ENCODE measurements at regions not wholly inside any gene's neighbourhood (a gene's known extent, or its start where the extent isn't known, plus 50 kb on each side); places are given as distances from the start of the nearest gene placed in this dataset.

DNA sequence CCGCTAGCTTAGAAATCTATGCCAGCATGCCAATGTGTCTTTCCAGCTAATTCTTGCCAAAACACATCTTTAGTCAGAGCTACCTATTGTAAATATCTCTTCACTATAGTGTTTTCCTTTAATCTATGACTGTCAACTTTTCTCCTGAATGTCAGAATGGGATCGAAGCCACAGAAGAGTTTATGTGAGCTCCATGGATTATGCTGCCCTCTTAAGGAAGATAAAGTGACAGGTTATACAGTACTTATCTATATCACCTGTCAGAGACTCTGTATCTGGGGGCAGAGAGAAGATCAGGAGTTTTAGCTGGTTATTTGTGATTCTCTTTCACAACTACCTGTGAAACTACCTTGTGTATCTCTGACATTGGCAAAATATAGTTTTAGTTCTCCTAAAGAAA lies 204.3 kb upstream of the SEL1L start:
- H3K27me3 Mint-ChIP-seq (ENCODE audit: low read depth) = no peaks in the 10 kb centered on the region
- no peaks in the 10 kb centered on the region for H3K9me3 Mint-ChIP-seq
- H3K27ac Mint-ChIP-seq (ENCODE audit: unreplicated experiment) = no peak overlapping the region
- TF ChIP-seq, protein P1, sequence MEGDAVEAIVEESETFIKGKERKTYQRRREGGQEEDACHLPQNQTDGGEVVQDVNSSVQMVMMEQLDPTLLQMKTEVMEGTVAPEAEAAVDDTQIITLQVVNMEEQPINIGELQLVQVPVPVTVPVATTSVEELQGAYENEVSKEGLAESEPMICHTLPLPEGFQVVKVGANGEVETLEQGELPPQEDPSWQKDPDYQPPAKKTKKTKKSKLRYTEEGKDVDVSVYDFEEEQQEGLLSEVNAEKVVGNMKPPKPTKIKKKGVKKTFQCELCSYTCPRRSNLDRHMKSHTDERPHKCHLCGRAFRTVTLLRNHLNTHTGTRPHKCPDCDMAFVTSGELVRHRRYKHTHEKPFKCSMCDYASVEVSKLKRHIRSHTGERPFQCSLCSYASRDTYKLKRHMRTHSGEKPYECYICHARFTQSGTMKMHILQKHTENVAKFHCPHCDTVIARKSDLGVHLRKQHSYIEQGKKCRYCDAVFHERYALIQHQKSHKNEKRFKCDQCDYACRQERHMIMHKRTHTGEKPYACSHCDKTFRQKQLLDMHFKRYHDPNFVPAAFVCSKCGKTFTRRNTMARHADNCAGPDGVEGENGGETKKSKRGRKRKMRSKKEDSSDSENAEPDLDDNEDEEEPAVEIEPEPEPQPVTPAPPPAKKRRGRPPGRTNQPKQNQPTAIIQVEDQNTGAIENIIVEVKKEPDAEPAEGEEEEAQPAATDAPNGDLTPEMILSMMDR (conservative IDR thresholded peaks at IDR 0.05) = no peak
- no peak for DNase-seq (ENCODE audit: low read depth, low spot score)
- no peak overlapping the region for H3K4me3 Mint-ChIP-seq
- no peaks in the 10 kb centered on the region for H3K36me3 Mint-ChIP-seq (ENCODE audit: low read depth)
- H3K4me1 Mint-ChIP-seq = no peaks in the 10 kb centered on the region

DNA sequence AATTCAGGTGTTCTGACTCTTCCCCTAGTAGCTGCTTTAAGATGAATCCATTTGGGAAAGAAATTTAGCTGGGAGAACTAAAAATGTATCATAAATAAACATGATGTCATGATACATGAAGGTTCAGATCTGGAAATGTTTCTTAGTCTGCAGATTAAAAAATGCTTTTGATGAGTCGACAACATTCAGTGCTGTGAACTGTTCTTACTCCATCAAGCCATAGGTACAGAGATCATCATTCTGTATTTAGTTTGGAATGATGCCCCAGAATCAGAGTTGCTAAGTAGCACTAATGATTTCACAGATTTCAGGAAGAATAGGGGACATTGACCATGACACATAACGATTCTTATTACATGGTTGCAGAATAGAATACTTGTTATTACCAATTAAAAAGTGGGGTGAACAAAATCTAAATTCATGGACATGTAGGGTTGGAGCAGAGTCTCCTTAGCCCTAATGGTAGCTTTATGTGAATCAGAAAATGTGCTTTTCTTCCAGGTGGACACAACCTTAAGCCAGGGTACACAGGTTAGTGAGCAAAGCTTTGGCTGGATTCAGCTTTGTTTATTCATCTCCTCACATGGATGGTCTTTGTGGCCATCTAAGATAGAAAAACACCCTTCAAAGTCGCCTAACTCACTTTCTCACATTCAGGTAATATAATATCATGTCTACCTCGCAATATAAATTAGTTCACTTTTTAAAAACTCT lies 205.4 kb upstream of the SEL1L start:
- Mint-ChIP-seq H3K27me3 (ENCODE audit: low read depth) (no peaks in the 10 kb centered on the region), H3K36me3 (ENCODE audit: low read depth) (no peaks in the 10 kb centered on the region), H3K4me3 (no peak overlapping the region), H3K4me1 (no peaks in the 10 kb centered on the region), H3K9me3 (no peaks in the 10 kb centered on the region), H3K27ac (ENCODE audit: unreplicated experiment) (no peak overlapping the region)
- TF ChIP-seq, protein P1 (conservative IDR thresholded peaks at IDR 0.05) = no peak
- no peak for DNase-seq (ENCODE audit: low read depth, low spot score)

DNA sequence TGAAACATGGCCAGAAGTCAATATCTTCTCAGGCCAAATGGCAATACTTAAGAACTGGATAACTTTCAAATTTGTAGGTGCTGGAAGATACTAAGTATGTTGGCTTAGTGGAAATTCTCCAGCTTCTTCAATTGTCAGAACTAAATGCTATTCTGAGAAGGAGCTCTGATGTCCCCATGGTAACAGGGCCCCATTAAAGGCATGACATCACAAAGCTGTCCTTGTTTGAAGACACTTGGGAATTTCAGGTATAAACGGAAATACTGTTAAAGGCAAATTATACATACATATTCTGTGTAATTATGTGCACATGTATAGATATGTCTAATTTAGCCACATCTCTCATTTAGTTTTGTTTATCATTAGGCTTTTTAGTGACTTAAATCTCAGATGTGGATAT lies 210.0 kb upstream of the SEL1L start:
- no peak for DNase-seq (ENCODE audit: low read depth, low spot score)
- Mint-ChIP-seq H3K4me1 (peaks cover 4% of the 10 kb centered on the region), H3K27me3 (ENCODE audit: low read depth) (no peaks in the 10 kb centered on the region), H3K4me3 (no peak overlapping the region), H3K27ac (ENCODE audit: unreplicated experiment) (no peak overlapping the region), H3K36me3 (ENCODE audit: low read depth) (no peaks in the 10 kb centered on the region), H3K9me3 (no peaks in the 10 kb centered on the region)
- TF ChIP-seq, protein P1 (conservative IDR thresholded peaks at IDR 0.05) = no peak

DNA sequence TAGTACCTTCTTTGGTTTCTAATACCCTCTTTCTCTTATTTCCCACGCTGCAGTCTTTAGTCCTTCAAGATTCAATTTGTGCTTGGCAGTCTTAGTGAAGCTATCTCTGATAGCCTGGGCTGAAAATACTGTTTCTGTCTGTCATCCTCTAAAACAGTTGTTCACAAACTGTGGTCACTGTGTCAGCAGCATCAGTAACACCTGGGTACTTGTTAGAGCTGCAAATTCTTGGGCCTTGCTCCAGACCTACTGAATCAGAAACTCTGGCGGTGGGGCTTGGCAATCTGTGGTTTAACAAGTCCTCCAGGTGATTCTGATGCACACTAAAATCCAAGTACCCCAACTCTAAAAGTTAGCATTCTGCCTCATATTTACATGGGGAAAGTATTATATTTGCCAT lies 217.5 kb upstream of the SEL1L start:
- Mint-ChIP-seq H3K27me3 (ENCODE audit: low read depth) (no peaks in the 10 kb centered on the region), H3K9me3 (peaks cover 4% of the 10 kb centered on the region), H3K36me3 (ENCODE audit: low read depth) (no peaks in the 10 kb centered on the region), H3K4me1 (peaks cover 4% of the 10 kb centered on the region), H3K4me3 (no peak overlapping the region), H3K27ac (ENCODE audit: unreplicated experiment) (no peak overlapping the region)
- TF ChIP-seq, protein P1 (conservative IDR thresholded peaks at IDR 0.05) = no peak
- no peak for DNase-seq (ENCODE audit: low read depth, low spot score)

DNA sequence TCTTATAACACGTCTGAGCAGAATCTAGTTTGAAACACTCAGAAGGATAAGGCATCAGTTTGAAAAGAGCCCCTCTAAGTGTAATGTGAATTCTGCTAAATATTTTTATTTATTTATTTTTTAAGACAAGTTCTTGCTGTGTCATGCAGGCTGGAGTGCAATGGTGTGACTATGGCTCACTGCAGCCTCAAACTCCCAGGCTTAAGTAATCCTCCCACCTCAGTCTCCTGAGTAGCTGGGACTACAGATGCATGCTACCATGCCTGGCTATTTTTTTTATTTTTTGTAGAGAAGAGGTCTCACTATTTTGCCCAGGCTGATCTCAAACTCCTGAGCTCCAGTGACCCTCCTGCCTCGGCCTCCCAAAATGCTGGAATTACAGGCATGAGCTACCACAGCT lies 225.9 kb upstream of the SEL1L start:
- no peak overlapping the region for H3K4me3 Mint-ChIP-seq
- no peak for DNase-seq (ENCODE audit: low read depth, low spot score)
- no peaks in the 10 kb centered on the region for H3K4me1 Mint-ChIP-seq
- no peak overlapping the region for H3K27ac Mint-ChIP-seq (ENCODE audit: unreplicated experiment)
- peaks cover 4% of the 10 kb centered on the region for H3K9me3 Mint-ChIP-seq
- TF ChIP-seq, protein P1 (conservative IDR thresholded peaks at IDR 0.05) = no peak
- no peaks in the 10 kb centered on the region for H3K27me3 Mint-ChIP-seq (ENCODE audit: low read depth)
- H3K36me3 Mint-ChIP-seq (ENCODE audit: low read depth) = no peaks in the 10 kb centered on the region
